GM13976 (cell line): ENCODE measurements at regions not wholly inside any gene's neighbourhood (a gene's known extent, or its start where the extent isn't known, plus 50 kb on each side); places are given as distances from the start of the nearest gene placed in this dataset.

Experiments used
- DNase-seq: peaks from one replicate; pipeline ENCODE4 v3.0.0; 2012; ENCODE audit warnings: low spot score
- CTCF ChIP-seq: IDR thresholded peaks from 2 replicates; pipeline ENCODE4 v1.5.1; 2012; ENCODE audit warnings: borderline replicate concordance, mild to moderate bottlenecking; ENCODE audit not compliant: insufficient read depth; ENCODE audit errors: extremely low read depth, missing control alignments, control extremely low read depth
- in situ Hi-C: fragments of 300-500 bp; cut with MboI; formaldehyde crosslinking; loops from one replicate; pipeline ENCODE4 v1.12.0; 2022; ENCODE audit warnings: low sequenced_read_pairs, mixed read lengths, inconsistent platforms; ENCODE audit not compliant: unreplicated experiment

- no peak for TF ChIP-seq CTCF
- no peak for DNase-seq
- in situ Hi-C loops = no loop called here
These were observed 382.7 kb downstream of the GBE1 start for GRCh38 chr3:81378552-81379293.

GRCh38 chr3:81375921-81376320, 385.5 kb downstream of the GBE1 start:
- TF ChIP-seq CTCF = no peak
- DNase-seq = no peak
- in situ Hi-C loops = no loop called here

GRCh38 chr3:81364411-81364810, 397.0 kb downstream of the GBE1 start:
- no peak for TF ChIP-seq CTCF
- in situ Hi-C loops = no loop called here
- DNase-seq = no peak

GRCh38 chr3:81363816-81364215, 397.6 kb downstream of the GBE1 start:
- DNase-seq = no peak
- TF ChIP-seq CTCF = no peak
- in situ Hi-C loops = no loop called here

- in situ Hi-C loops = no loop called here
- TF ChIP-seq CTCF = no peak
- no peak for DNase-seq
These were observed 407.3 kb downstream of the GBE1 start for GRCh38 chr3:81354119-81354518.

- no peak for DNase-seq
- in situ Hi-C loops = no loop called here
These were observed 408.6 kb downstream of the GBE1 start for GRCh38 chr3:81352867-81353266.

More at GRCh38 chr3:81352867-81353266, 408.6 kb downstream of the GBE1 start:
- no peak for TF ChIP-seq CTCF
